Sciatic nerve (tissue), 2 donors: ENCODE measurements at regions not wholly inside any gene's neighbourhood (a gene's known extent, or its start where the extent isn't known, plus 50 kb on each side); places are given as distances from the start of the nearest gene placed in this dataset.
"Not testable (repeated sequence)": the region's sequence is repeated elsewhere in the genome, so short reads cannot be mapped to it uniquely, and the experiment has no call there.

Experiments used
- ATAC-seq: fragments of 200-7000 bp; cut with Tn5 transposase; one replicate; pipeline ENCODE4 v1.9.1; 2020; ENCODE audit warnings: mild to moderate bottlenecking, moderate library complexity
- DNase-seq: peaks from one replicate; pipeline ENCODE4 v3.0.0-alpha.2; 2020; ENCODE audit warnings: low spot score
- intact Hi-C: fragments of 100-400 bp; cut with DNase I; formaldehyde crosslinking; loops from one replicate; pipeline ENCODE4 v1.14.2; 2022
- donor health status: DM: no; HTN: no; CAD: no.
- donor health status: DM: no; HTN: no; CAD: no.

DNA sequence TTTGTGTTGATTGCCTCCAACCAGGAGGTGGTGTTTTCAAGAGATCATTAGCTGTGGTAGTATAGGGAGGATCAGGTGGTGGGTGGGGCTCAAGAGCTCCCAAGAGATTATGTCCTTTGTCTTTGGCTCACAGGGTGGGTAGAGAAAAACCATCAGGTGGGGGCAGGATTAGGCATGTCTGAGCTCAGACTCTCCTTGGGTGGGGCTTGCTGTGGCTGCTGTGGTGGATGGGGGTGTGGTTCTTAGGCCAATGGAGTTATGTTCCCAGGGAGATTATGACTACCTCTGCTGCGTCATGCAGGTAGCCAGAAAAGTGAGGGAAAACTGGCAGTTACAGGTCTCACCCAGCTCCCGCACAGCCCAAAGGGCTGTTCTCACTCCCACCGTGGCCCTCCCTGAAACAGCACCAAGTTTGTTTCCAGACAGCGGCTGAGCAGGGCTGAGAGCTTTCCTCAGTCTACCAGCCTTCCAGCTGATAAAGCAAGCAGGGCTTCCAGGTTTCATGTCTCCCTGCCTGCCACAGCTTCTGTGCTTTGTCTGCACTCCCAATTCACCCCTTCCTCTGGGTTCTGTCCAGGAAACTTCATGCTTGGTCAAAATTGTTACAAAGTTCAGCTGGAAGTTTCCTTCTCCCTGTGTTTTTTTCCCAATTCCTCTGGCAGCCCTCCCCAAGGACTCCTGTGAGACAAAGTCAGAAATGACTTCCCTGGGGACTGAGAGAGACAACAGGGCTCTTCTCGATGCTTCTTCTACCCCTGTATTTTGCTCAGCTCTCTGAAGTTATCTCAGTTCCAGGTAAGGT is 481.1 kb upstream of the MAN1A1 start:
- intact Hi-C loops = no loop called here
- ATAC-seq (no peak), DNase-seq (no peak)

DNA sequence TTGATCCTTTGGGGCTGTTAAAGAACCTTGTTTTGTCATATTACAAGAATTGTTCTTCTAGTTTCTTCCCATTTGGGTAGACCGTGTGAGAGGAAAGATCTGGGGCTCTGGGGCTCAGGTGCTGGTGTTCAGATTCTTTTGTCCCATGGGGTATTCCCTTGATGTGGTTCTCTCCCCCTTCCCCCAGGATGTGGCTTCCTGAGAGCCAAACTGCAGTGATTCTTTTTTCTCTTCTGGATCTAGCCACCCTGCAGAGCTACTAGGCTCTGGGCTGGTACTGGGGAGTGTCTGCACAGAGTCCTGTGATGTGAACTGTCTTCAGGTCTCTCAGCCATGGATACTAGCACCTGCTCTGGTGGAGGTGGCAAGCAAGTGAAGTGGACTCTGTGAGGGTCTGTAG is 480.5 kb upstream of the MAN1A1 start:
- ATAC-seq (no peak), DNase-seq (no peak)
- intact Hi-C loops = no loop called here

DNA sequence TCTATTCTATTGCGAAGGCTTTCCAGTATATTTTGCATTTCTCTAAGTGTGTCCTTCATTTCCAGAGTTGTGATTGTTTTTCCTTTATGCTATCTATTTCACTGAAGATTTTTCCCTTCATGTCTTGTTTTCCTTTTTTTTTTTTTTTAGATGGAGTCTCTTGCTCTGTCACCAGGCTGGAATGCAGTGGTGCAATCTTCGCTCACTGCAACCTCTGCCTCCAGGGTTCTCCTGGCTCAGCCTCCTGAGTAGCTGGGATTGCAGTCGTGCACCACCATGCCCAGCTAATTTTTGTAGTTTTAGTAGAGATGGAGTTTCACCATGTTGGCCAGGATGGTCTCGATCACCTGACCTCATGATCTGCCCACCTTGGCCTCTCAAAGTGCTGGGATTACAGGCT is 479.9 kb upstream of the MAN1A1 start:
- ATAC-seq, DNase-seq, intact Hi-C loops: not testable (repeated sequence)

DNA sequence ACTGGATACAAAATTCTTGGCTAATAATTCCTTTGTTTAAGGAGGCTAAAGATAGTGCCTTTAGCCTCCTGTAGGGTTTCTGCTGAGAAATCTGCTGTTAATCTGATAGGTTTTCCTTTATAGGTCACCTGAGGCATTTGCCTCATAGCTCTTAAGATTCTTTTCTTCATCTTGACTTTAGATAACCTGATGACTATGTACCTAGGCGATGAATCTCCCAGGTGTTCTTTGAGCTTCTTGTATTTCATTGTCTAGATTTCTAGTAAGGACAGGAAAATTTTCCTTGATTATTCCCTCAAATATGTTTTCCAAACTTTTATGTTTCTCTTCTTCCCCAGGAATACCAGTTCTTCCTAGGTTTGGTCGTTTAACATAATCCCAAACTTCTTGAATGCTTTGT is 479.4 kb upstream of the MAN1A1 start:
- ATAC-seq (no peak), DNase-seq (no peak)
- intact Hi-C loops = no loop called here

DNA sequence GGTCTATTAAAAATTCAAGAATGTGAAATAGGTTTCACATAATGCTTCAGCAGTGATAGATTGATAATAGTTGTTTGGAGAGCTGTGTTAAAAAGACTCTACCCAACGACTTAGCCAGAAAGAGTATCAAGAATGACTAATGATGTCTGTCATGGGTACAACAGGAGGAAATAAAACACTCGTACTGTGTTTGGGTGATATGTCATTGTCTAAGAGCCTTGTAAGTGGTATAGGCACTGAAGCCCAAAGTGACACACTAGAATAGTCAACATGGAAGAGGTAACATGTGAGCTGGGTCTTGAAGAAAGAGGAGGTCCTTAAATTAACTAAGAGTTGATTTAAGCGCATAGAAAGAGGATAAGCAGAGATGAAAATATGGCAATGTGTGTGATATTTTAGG is 471.8 kb upstream of the MAN1A1 start:
- no peak for ATAC-seq
- no peak for DNase-seq
- intact Hi-C loops = no loop called here

DNA sequence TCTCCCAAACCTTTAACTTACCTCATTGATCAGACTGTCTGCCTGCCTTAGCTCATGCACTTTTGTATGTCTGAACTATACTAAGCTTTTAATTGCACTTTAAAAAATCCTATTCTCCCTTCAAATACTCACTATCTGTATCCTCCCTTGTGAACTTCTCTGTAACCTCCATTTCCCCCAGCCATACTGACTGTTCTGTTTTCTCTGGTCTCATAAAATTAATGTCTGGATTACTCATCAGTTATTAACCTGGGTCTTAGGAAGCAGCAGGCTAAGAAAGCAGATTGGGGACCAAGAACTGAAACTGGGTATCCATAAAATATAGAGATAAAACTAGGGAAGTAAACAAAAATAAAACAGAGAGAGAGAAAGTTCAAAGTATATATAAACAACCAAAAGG is 469.3 kb upstream of the MAN1A1 start:
- DNase-seq = no peak
- intact Hi-C loops = no loop called here
- ATAC-seq = no peak

DNA sequence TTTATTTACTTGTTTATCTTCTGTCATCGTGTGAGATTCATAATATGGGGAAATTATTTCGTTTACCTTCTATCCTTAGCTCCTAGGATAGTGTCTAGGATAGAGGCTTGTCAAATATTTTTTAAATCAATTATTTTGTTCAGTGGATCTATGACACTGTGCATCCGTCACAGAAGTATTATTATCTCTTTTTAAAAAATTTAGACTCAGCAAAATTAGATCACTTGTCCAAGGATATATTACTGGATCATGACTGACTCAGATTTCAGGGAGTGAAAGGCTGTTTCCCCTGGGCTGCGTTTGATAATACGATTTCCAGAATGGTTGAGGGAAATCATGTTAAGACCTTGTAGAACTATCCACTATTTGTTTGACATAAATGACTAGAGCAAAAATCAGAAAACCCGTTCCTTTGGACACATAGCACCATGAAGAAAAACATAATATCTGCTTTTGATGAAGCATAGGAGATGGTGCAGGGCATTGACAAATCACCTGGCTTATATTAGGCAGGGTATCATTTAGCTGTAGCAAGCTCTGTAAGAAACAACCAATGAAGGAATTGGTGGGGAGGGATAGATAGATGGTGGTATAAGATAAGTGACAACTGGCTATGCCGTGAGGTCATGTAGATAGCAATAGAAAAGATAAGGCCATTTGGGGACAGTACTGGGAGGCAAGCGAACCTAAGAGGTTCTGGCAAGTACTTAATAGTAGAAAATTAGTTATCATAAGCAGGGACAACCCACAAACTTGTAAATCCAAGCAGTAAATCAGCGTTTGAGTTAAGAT is 465.2 kb upstream of the MAN1A1 start:
- no peak for DNase-seq
- intact Hi-C loops = no loop called here
- no peak for ATAC-seq

DNA sequence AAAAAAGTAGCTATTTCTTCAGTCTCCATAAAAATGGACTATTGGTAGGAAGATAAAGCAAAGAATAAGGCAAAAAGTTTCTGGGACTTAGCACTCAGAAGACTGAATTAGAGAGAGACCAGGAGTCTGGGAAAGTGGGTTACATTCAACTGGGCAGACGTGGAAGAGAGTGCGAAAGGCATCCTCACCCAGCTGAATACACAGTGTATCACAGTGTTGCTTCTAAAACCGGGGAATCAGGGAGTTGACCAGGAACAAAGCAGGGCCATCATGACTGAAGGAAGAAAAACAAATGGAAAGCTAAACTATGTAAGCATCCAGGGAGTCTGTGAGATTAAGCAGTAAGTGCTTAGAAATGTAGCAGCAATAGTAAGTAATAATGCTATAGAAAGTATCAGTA is 452.9 kb upstream of the MAN1A1 start:
- intact Hi-C loops = no loop called here
- ATAC-seq (no peak), DNase-seq (no peak)

DNA sequence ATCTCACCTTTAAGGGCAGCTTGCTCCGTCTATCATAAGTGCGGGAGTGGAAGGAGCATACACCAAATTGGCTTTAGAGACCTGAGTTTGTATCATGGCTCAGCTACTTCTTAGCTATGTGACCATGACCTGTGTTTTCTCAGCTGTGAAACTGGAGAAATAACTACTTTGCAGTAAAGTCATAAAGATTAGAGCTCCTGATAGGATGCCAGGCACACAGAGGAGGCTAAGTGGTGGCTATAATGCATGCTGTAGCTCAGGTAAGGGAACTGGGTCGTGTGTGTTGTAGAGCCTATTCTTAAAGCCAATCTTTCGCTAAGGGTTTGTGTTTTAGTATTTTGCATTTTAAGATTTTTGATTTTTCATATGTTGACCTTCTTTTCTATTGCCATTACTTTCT is 451.5 kb upstream of the MAN1A1 start:
- intact Hi-C loops = no loop called here
- ATAC-seq (no peak), DNase-seq (no peak)

DNA sequence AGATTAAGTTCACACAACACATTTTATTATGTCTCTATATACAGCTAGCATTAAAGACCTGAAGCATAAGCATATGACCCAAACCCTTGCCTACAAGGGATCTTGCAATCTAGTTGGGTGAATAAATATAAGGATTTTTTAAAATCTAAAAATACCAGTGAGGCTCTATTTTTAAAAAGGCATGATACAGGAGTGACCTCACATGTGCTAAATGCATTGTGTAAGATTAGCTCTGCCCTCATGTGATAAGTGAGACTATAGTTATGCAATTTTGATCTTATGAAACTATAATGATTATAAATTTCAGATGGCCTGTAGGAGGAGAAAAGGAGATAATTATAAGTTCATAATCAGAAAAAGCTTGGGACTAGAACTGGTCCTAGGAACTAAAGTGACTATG is 451.0 kb upstream of the MAN1A1 start:
- DNase-seq (no peak), ATAC-seq (no peak)
- intact Hi-C loops = no loop called here

DNA sequence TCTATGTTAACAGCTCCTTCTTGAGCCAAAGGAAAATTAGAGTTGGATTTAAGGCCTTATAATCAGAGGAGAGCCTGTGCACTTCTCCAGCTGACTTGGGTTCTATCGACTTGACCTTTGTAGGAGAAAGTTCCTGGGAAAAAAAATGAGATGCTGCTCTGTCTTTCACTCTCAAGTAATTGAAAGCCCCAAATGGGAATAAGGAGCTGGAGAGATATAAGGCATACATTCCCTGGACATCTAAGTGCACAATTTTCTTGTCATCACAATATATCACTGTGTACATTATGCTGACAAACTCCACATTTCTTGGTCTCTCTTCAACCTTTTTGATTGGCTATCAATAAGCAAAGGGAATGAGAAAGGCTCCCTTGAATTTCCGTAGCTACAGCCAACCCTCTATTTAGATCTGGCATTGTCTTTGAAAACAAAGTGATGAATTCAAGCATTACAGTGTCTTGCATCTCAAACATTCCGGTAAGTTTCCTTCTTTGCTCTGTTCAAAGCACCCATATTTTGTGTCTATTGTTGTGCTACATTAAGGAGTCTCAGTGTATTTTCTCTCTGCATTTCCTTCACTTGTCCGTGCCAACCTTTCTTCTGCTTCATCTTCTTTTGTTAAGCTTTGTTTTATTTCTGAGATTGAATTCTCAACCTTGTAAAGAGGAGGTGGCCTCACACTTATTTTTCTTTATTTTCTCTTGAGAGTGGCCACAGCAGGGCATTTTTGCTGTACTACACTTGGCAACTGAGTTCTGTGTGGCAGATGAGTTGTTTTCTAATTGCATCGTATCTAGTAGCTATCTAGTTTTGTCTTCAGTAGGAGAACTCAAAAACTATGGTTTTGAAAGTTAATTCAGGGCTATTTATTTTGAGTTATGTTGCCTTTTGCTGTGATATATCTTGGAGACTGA is 450.3 kb upstream of the MAN1A1 start:
- intact Hi-C loops = no loop called here
- ATAC-seq (no peak), DNase-seq (no peak)

DNA sequence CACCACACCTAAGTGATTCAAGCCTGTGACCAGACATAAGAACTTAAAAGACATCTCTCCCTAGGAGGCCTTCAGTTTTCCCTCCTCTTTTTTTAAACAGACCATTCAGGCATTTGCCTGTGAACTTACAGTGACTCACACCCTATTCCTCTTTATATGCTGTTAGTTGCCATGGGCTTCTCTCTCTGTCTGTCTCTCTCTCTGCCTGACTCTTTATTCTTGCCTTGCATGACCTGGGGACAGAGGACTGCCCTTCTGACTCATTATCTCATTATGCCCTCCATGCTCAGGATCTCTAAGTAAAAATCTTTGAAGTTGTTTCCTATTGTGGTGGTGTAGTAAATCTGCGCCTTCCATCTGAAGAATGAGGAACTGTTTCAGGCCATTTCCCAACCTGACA is 442.2 kb upstream of the MAN1A1 start:
- ATAC-seq = no peak
- DNase-seq = no peak
- intact Hi-C loops = no loop called here

DNA sequence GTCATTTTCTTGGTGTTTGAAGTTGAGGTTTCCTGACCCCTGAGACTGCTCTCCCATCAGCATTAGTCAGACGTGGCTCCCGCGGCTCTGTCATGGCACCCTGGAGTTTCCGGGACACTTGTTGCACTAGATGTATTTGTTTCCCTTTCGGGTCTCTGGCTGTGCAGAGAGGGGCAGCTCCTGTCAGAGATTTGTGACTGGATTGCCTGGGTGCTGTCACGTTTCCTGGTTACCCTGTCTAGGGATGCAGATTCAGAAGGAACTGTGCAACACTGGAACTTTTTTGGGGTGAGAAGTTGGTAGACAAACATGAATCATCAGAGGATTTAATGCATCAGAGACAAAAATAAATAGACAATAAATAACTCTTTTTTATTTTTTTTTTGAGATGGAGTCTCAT is 431.8 kb upstream of the MAN1A1 start:
- no peak for DNase-seq
- intact Hi-C loops = no loop called here
- ATAC-seq = no peak

DNA sequence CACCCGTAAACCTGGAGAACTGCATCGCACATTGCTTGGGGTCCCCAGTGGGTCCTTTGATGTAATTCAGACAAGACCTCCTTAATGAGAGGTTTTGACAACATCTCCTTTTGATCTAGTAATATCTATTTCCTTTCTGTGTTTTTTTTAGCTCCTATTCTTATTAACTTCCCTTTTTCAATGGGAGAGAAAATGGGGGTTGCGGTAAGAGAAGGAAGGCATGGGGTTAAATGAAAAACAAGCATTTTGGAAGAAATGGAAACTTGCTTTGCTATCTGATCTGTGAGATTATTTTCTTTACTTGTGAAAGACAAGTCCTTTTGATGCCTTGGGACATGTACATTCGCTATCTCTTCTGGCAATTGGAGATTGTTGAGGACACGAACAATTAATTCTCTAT is 418.6 kb upstream of the MAN1A1 start:
- no peak for DNase-seq
- ATAC-seq = no peak
- intact Hi-C loops = no loop called here

DNA sequence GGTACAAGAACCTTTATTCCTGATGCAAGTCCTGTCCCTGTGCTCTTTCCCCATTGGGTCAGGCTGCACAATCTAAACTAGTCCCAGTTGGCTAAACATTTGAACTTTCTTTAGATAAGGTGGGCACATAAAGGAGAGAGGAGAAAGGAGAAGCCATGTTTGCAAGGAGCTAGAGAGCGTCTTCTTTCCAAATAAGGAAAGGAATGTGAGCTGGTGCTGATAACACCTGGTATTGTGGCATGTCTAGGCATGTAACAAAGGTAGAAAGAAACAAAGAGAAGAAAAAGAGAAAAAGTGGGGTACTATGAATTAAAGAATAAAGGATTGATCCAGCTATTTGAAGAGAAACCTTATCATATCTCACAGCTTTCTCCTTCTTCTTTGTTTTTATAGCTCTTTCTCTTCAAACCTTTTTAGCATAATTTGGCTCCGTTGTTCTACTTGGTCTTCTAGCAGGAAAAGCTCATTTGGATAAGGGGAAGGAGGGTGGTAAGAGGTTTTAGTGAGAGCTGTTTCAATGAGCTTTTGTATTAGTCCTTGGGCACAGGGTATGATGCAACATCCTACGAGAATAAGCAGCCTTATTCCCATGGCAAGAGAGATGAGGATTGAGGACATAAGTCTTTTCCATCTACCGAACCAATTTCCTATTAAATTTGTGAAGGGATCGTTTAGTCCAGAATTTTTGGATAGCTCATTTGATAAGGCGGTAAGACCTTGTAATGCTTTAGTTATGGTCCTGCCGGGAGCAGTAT is 415.5 kb upstream of the MAN1A1 start:
- no peak for ATAC-seq
- intact Hi-C loops = no loop called here
- no peak for DNase-seq

DNA sequence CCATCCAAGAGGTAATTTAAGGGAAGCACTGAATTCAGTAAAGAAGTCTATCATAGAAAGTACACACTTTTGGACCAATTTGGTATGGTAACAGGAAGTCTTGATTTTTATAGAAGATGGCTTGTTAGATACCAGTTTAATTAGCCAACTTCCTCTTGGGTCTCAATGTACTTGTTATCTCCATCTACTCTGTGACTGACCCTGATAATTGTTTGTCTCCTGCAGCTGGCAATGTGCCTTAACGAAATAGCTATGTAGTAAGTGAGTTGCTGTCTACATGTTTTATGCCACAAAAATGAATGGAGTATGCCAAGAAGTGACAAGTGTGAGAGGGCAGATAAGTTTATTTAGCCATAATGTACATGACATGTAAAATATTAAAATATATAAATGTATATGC is 410.5 kb upstream of the MAN1A1 start:
- intact Hi-C loops = no loop called here
- DNase-seq = no peak
- ATAC-seq = no peak

DNA sequence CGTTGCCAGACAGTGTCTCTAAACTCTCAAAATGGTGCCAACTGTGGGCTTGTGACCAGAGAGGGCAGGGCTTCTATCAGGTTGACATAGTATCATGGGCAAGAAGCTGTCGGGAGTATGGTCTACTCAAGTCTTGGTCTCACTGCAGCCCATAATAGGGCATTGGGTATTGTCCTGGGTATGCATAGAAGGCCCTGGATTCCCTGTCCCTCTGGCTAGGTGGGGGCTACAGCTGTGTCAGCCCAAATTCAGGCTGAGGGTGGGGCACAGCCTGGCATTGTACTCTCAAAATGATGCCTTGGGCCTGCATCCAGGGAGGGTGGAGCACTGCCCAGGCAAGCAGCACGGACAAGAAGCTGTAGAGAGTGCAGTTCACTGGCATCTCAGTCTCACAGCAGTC is 408.8 kb upstream of the MAN1A1 start:
- DNase-seq (no peak), ATAC-seq (no peak)
- intact Hi-C loops = no loop called here

DNA sequence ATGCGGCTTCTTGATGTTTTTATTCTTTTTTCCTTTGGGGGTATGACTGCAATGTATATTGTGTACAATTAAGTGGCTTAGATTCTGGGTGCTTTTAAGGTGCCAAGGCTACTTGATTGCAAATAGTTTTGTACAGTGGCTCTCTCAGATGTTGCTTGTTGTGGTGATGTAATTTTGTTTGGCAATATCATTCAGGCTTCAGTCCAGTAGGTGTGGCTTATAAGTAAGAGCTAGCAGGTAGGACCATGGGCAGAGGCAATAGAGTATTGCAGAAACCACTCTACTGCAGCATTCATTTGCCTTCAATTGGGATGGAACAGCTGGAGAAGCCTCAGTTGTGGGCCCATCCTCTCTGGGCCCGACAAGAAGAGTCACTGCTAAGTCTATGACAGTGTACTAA is 407.9 kb upstream of the MAN1A1 start:
- DNase-seq (no peak), ATAC-seq (no peak)
- intact Hi-C loops = no loop called here

DNA sequence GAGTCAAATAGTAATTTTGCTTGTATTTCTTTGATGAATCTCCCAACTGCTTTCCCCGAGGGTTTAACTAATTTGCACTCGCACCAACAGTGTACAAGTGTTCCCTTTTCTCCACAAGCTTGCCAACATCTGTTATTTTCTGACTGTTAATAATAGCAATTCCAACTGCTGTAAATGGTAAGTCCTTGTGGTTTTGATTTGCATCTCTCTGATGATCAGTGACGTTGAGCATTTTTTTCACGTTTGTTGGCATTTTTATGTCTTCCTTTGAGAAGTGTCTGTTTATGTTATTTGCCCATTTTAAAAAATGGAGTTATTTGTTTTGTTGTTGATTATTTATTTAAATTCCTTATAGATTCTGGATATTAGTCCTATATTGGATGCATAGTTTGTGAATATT is 399.8 kb upstream of the MAN1A1 start:
- DNase-seq (no peak), ATAC-seq (no peak)
- intact Hi-C loops = no loop called here
